GM12892 (cell line): ENCODE measurements at regions not wholly inside any gene's neighbourhood (a gene's known extent, or its start where the extent isn't known, plus 50 kb on each side); places are given as distances from the start of the nearest gene placed in this dataset.

ENCODE experiments used
- POLR2A ChIP-seq: IDR thresholded peaks from 2 replicates; pipeline ENCODE4 v1.6.1; 2011; ENCODE audit warnings: low read depth, low read length, control low read depth
- POLR2AphosphoS5 ChIP-seq: IDR thresholded peaks from 2 replicates; pipeline ENCODE4 v1.6.1; 2011; ENCODE audit warnings: low read depth, low read length, control low read depth
- TAF1 ChIP-seq: IDR thresholded peaks from 2 replicates; pipeline ENCODE4 v1.6.1; 2011; ENCODE audit warnings: low read depth, mild to moderate bottlenecking, control low read depth, low read length, borderline replicate concordance

GRCh38 chr4:13942977-13943376 is 315.5 kb upstream of the BOD1L1 start:
- no peak for TF ChIP-seq POLR2AphosphoS5
- no peak for TF ChIP-seq TAF1
- no peak for TF ChIP-seq POLR2A
